Tibial nerve (tissue), 4 donors: ENCODE measurements at regions not wholly inside any gene's neighbourhood (a gene's known extent, or its start where the extent isn't known, plus 50 kb on each side); places are given as distances from the start of the nearest gene placed in this dataset.
"Not testable (repeated sequence)": the region's sequence is repeated elsewhere in the genome, so short reads cannot be mapped to it uniquely, and the experiment has no call there.

Source experiments
- DNase-seq, 2 donors: peaks; one replicate each; pipeline ENCODE4 v3.0.0-alpha.2; 2019; ENCODE audit warnings: low spot score in 2 of 2
- H3K27ac ChIP-seq, 4 donors: fragments of 200-600 bp; sonication (generic) in 3 of 4; one replicate each; pipeline ENCODE4 v1.5.1; 2017 to 2019; ENCODE audit warnings: mild to moderate bottlenecking in 1 of 4
- H3K27me3 ChIP-seq, 2 donors: fragments of 200-600 bp; sonication (generic) in 1 of 2; one replicate each; pipeline versions ENCODE4 v1.5.1 to v1.6.0; 2017 to 2019
- H3K36me3 ChIP-seq, 3 donors: fragments of 200-600 bp; sonication (generic); one replicate each; pipeline ENCODE4 v1.5.1; 2018 to 2019
- H3K4me1 ChIP-seq, 4 donors: fragments of 200-600 bp; sonication (generic) in 3 of 4; one replicate each; pipeline ENCODE4 v1.5.1; 2017 to 2019
- H3K4me3 ChIP-seq, 4 donors: fragments of 200-600 bp; sonication (generic) in 3 of 4; one replicate each; pipeline ENCODE4 v1.5.1; 2017 to 2019; ENCODE audit warnings: mild to moderate bottlenecking in 1 of 4, moderate library complexity in 1 of 4
- H3K9me3 ChIP-seq, 4 donors: fragments of 200-600 bp; sonication (generic) in 3 of 4; one replicate each; pipeline ENCODE4 v1.5.1; 2017 to 2019
- EP300 ChIP-seq, 2 donors: sonication (generic); formaldehyde crosslinking; IDR thresholded peaks; one replicate each; pipeline ENCODE4 v1.6.1; 2017; ENCODE audit warnings: antibody characterized with exemption in 2 of 2, mild to moderate bottlenecking in 1 of 2
- POLR2A ChIP-seq, 2 donors: fragments of 450-650 bp; IDR thresholded peaks; one replicate each; pipeline ENCODE4 v1.6.1; 2017; ENCODE audit warnings: antibody characterized with exemption in 2 of 2, mild to moderate bottlenecking in 2 of 2, moderate library complexity in 2 of 2
- WGBS, 2 donors: methylation state at CpG; one replicate each; pipeline ENCODE4 v1.1.5; 2018; 5-methylcytosine and 5-hydroxymethylcytosine counted together
- TF ChIP-seq, protein P1 (sequence below), 5 experiments: fragments of 200-600 bp in 3 of 5; fragments of 450-650 bp in 2 of 5; sonication (generic) in 3 of 5; IDR thresholded peaks; one replicate each; pipeline ENCODE4 v1.5.1; 2016 to 2019; ENCODE audit warnings: antibody characterized with exemption in 5 of 5, mild to moderate bottlenecking in 3 of 5, moderate library complexity in 2 of 5

DNA sequence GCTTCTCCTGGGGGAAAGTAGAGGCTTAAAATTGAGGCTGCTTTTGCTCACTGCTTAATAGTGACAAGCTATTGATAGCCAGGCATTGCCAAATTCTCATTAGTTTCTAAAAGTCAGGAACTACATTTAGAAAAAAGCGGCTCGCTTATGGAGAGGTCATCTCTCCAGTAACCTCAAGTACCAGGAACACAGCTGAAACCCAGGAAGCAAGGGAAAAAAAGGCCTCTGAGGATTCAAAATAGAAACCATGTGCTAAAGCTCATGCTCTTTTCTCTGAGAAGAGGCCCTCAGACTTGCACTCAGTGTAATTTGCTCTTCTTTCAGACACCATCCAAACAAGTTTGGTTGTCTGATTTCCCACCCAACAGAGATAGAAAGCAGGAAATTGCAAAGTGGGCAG, 261.4 kb upstream of the USP25 start:
- Histone ChIP-seq H3K9me3 (no peaks in the 10 kb centered on the region), H3K4me1 (peaks cover 0 to 12% (median 0%) of the 10 kb centered on the region in 4 donors), H3K36me3 (no peaks in the 10 kb centered on the region), H3K27ac (no peak overlapping the region), H3K4me3 (no peak overlapping the region), H3K27me3 (no peaks in the 10 kb centered on the region)
- WGBS, 2 donors, result 26 to 28% methylated on average over 2 of the region's 2 CpGs
- no peak for DNase-seq
- peak in 1 of 2 donors; percentile 14 for TF ChIP-seq EP300 (IDR thresholded peaks at IDR 0.05)
- TF ChIP-seq, protein P1, sequence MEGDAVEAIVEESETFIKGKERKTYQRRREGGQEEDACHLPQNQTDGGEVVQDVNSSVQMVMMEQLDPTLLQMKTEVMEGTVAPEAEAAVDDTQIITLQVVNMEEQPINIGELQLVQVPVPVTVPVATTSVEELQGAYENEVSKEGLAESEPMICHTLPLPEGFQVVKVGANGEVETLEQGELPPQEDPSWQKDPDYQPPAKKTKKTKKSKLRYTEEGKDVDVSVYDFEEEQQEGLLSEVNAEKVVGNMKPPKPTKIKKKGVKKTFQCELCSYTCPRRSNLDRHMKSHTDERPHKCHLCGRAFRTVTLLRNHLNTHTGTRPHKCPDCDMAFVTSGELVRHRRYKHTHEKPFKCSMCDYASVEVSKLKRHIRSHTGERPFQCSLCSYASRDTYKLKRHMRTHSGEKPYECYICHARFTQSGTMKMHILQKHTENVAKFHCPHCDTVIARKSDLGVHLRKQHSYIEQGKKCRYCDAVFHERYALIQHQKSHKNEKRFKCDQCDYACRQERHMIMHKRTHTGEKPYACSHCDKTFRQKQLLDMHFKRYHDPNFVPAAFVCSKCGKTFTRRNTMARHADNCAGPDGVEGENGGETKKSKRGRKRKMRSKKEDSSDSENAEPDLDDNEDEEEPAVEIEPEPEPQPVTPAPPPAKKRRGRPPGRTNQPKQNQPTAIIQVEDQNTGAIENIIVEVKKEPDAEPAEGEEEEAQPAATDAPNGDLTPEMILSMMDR (IDR thresholded peaks at IDR 0.05), result no peak

DNA sequence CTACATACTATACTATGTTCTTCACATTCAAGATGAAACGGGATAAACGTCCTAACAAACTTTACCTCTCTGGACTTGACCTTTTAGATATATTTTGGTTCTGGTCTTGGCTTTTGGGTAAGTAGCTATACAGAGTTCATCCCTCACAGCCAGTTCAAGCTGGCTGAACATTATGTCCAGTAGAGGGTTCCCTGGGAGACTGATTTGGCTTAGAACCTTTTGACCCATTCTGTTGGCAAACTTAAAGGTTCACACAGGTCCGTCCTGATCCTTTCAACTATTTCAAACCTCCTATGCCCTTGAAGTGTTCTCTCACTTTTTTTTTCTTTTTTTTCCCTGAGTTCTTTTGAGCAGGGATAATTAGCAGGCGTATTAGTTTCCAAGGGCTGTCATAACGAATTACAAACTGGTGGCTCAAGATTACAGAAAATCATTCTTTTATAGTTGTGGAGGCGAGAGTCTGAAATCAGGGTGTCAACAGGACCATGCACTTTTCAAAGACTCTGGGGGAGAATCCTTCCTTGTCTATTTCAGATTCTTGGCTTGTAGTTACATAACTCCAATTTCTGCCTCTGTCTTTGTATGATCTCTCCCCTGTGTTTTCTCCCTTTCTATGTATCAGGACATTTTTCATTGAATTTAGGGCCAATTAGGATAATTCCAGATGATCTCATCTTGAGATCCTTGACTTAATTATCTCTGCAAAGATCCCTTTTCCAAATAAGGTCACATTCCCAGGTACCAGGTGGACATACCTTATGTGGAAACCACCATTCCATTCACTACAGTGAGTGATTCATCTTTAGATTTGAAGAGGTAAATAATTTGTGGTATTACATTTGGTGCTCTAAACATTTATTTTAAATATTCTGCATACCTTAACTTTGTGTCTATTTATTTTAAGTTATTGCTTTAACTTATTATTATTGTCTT, 257.4 kb upstream of the USP25 start:
- H3K27ac ChIP-seq, result no peak overlapping the region
- H3K36me3 ChIP-seq, result no peaks in the 10 kb centered on the region
- TF ChIP-seq, protein P1 (IDR thresholded peaks at IDR 0.05), result no peak
- TF ChIP-seq POLR2A (IDR thresholded peaks at IDR 0.05) (no peak), EP300 (IDR thresholded peaks at IDR 0.05) (no peak)
- H3K9me3 ChIP-seq, result no peaks in the 10 kb centered on the region
- WGBS, 2 donors, result 79 to 85% methylated on average over 6 of the region's 6 CpGs
- H3K4me1 ChIP-seq, result peaks cover 0 to 12% (median 0%) of the 10 kb centered on the region in 4 donors
- no peak for DNase-seq
- H3K27me3 ChIP-seq, result no peaks in the 10 kb centered on the region
- H3K4me3 ChIP-seq, result no peak overlapping the region

DNA sequence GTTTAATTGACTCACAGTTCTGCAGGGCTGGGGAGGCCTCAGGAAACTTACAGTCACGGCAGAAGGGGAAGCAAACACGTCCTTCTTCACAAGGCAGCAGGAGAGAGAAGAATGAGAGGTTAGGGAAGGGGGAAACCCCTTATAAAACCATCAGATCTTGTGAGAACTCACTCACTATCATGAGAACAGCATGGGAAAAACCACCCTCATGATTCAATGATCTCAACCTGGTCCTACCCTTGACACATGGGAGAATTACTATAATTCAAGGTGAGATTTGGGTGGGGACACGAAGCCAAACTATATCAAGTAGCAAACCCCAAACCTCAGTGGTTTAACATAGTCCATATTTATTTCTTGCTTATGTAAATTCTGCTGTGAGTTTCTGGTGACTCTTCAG, 252.0 kb upstream of the USP25 start:
- not testable (repeated sequence) for H3K36me3 ChIP-seq, H3K4me1 ChIP-seq, H3K27me3 ChIP-seq, H3K27ac ChIP-seq, H3K4me3 ChIP-seq, DNase-seq, H3K9me3 ChIP-seq
- WGBS, 2 donors, result 87 to 99% methylated on average over 3 of the region's 3 CpGs

DNA sequence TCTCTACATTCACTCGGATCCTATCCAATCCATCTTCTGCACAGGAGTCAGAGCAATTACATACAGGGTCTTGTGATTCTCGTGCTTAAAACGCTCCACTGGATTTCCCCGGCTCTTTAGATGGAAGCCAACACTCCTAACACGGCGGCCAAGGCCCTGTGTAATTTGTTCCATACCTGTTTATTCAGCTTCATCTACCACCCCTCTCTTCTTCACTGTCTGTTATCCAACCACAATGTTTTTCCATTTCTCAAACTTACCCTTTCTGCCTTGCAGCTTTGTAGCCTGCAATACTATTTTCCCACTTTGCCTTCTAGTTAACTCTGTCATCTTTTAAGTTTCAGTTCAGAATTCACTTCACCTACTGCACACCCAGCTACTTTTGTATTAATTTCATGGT, 249.6 kb upstream of the USP25 start:
- no peak for DNase-seq
- TF ChIP-seq, protein P1 (IDR thresholded peaks at IDR 0.05), result no peak
- TF ChIP-seq EP300 (IDR thresholded peaks at IDR 0.05), result no peak
- no peak for TF ChIP-seq POLR2A (IDR thresholded peaks at IDR 0.05)
- Histone ChIP-seq H3K36me3 (no peaks in the 10 kb centered on the region), H3K9me3 (no peaks in the 10 kb centered on the region), H3K27me3 (no peaks in the 10 kb centered on the region), H3K4me1 (peaks cover 0 to 4% (median 0%) of the 10 kb centered on the region in 4 donors), H3K27ac (no peak overlapping the region), H3K4me3 (no peak overlapping the region)
- 77 to 81% methylated on average over 6 of the region's 6 CpGs for WGBS, 2 donors

DNA sequence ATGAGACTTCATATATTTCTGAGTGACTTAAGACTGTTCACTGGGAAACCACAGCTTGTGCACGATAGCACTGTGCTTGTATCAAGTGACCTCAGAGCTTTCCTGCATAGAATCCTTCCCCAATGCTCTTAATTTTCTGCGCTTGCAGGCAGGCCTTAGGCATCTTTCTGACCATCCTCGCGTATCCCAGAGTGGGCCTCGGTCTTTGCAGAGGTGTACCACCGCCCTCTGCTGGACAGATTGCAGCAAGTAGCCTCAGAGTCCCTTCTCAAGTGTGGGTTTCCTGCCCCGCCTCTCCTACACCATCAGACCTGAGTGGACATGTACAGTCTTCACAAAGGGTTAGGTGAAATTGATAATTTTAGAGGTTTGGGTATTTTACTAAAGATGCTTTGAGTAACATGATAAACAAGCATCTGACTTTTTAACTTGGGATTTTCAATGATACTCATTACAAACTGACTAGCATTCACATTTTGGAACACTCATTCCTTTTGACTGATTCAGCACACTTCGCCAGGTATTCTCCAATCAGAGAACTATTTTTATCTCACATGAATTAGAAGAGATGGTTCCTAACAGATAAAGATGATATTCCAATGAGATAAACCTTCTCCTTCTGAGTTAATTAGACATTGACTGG, 246.5 kb upstream of the USP25 start:
- Histone ChIP-seq H3K4me3 (no peak overlapping the region), H3K36me3 (no peaks in the 10 kb centered on the region), H3K4me1 (peaks cover 0 to 4% (median 0%) of the 10 kb centered on the region in 4 donors), H3K27me3 (no peaks in the 10 kb centered on the region), H3K9me3 (no peaks in the 10 kb centered on the region), H3K27ac (no peak overlapping the region)
- peak; percentile 73 to 89 for DNase-seq
- TF ChIP-seq POLR2A (IDR thresholded peaks at IDR 0.05) (no peak), EP300 (IDR thresholded peaks at IDR 0.05) (peak in 1 of 2 donors; percentile 44)
- TF ChIP-seq, protein P1 (IDR thresholded peaks at IDR 0.05), result peak; percentile 80 to 93 (median 89)
- WGBS, 2 donors, result 11 to 16% methylated on average over 8 of the region's 8 CpGs
